SU-DHL-6 (cell line): ENCODE measurements at regions not wholly inside any gene's neighbourhood (a gene's known extent, or its start where the extent isn't known, plus 50 kb on each side); places are given as distances from the start of the nearest gene placed in this dataset.

Source experiments
- EZH2phosphoT487 ChIP-seq: fragments of 200-600 bp; sonication (generic), shearing (Covaris generic); conservative IDR thresholded peaks from 2 replicates; pipeline ENCODE4 v1.6.1; 2018; ENCODE audit warnings: mild to moderate bottlenecking, antibody characterized with exemption, low read length, moderate library complexity, mixed read lengths
- TF ChIP-seq, protein P1 (sequence below): fragments of 200-600 bp; sonication (generic); IDR thresholded peaks from one replicate; pipeline ENCODE4 v1.5.1; 2017; ENCODE audit warnings: antibody characterized with exemption, mild to moderate bottlenecking, low read length, moderate library complexity; ENCODE audit not compliant: insufficient read depth, poor library complexity, severe bottlenecking

DNA sequence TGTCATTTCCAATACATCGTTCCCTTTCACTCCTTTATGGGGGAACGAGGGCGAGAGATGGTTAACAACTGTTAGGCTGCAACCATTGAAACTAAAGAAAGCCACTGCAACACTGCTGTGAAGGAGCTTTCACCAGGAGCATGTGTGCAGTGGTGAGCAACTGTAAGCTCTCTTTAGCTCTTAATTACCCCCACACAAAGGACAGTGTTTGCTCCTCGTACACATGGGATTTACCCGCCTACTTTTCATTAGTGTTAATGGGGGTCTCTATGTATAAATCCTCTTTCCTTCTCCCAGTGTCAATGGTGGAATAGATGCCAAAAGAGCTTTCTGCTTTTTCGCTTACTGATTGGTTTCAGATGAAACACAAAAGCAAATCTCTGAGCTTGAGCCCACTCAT is 343.1 kb downstream of the FLRT2 start:
- TF ChIP-seq, protein P1, sequence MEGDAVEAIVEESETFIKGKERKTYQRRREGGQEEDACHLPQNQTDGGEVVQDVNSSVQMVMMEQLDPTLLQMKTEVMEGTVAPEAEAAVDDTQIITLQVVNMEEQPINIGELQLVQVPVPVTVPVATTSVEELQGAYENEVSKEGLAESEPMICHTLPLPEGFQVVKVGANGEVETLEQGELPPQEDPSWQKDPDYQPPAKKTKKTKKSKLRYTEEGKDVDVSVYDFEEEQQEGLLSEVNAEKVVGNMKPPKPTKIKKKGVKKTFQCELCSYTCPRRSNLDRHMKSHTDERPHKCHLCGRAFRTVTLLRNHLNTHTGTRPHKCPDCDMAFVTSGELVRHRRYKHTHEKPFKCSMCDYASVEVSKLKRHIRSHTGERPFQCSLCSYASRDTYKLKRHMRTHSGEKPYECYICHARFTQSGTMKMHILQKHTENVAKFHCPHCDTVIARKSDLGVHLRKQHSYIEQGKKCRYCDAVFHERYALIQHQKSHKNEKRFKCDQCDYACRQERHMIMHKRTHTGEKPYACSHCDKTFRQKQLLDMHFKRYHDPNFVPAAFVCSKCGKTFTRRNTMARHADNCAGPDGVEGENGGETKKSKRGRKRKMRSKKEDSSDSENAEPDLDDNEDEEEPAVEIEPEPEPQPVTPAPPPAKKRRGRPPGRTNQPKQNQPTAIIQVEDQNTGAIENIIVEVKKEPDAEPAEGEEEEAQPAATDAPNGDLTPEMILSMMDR: no peak
- no peak for TF ChIP-seq EZH2phosphoT487
